ENCODE measurements at regions not wholly inside any gene's neighbourhood (a gene's known extent, or its start where the extent isn't known, plus 50 kb on each side); places are given as distances from the start of the nearest gene placed in this dataset.

DNA sequence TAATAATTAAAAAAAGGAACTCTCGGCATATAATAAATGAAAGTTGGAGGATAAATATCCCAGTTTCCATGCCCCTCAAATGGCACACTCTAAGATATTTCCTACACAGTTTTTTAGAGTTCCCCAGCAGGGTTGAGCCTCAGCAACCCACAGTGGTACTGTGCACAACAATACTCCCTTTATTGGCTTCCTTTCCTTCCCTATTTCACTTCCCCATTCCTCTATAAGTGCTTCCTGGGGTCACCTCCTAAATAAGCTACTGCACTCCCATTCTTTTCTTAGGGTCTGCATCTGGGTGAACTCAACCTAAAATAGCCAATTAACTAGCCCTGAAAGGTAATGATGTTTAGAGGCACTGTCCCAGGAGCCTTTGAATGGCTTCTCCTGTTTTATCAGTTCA lies 76.4 kb upstream of the NHS start:
- Histone ChIP-seq H3K4me3 (no peak overlapping the region), H3K9me3 (no peaks in the 10 kb centered on the region), H3K36me3 (no peaks in the 10 kb centered on the region), H3K27ac (no peak overlapping the region), H3K27me3 (no peaks in the 10 kb centered on the region), H3K4me1 (no peaks in the 10 kb centered on the region)
- DNase-seq (ENCODE audit: low spot score in 2 of 2): no peak
- TF ChIP-seq, protein P1, sequence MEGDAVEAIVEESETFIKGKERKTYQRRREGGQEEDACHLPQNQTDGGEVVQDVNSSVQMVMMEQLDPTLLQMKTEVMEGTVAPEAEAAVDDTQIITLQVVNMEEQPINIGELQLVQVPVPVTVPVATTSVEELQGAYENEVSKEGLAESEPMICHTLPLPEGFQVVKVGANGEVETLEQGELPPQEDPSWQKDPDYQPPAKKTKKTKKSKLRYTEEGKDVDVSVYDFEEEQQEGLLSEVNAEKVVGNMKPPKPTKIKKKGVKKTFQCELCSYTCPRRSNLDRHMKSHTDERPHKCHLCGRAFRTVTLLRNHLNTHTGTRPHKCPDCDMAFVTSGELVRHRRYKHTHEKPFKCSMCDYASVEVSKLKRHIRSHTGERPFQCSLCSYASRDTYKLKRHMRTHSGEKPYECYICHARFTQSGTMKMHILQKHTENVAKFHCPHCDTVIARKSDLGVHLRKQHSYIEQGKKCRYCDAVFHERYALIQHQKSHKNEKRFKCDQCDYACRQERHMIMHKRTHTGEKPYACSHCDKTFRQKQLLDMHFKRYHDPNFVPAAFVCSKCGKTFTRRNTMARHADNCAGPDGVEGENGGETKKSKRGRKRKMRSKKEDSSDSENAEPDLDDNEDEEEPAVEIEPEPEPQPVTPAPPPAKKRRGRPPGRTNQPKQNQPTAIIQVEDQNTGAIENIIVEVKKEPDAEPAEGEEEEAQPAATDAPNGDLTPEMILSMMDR (IDR thresholded peaks at IDR 0.05): no peak
- TF ChIP-seq EP300 (IDR thresholded peaks at IDR 0.05) (no peak), POLR2A (IDR thresholded peaks at IDR 0.05) (no peak), POLR2AphosphoS5 (IDR thresholded peaks at IDR 0.05) (no peak)
- whole genome bisulfite sequencing: 84% methylated on average over 1 of the region's 1 CpG

DNA sequence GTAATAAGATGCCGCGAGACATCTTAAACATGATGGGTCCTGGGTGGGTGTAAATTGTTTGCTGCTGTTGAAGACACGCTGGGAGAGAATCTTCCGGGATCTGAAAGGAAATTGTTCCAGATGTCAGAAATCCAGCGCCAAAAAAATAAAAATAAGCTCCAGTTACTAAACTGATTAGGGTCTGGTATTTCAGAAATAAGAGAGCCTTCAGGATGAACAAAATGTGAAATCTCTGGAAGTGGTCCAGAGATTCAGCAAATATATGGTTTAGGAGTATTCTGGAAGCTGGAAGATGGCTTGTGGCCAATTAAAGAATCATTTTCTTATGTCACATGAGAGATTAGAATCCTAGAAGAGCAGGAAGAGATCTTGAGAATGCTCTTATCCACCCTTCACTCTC lies 75.8 kb upstream of the NHS start:
- Histone ChIP-seq H3K4me1 (no peaks in the 10 kb centered on the region), H3K9me3 (no peaks in the 10 kb centered on the region), H3K36me3 (no peaks in the 10 kb centered on the region), H3K27ac (no peak overlapping the region), H3K4me3 (no peak overlapping the region), H3K27me3 (no peaks in the 10 kb centered on the region)
- no peak for DNase-seq (ENCODE audit: low spot score in 2 of 2)
- TF ChIP-seq POLR2AphosphoS5 (IDR thresholded peaks at IDR 0.05) (no peak), POLR2A (IDR thresholded peaks at IDR 0.05) (no peak), EP300 (IDR thresholded peaks at IDR 0.05) (no peak)
- TF ChIP-seq, protein P1 (IDR thresholded peaks at IDR 0.05): no peak
- 51% methylated on average over 5 of the region's 5 CpGs for WGBS

DNA sequence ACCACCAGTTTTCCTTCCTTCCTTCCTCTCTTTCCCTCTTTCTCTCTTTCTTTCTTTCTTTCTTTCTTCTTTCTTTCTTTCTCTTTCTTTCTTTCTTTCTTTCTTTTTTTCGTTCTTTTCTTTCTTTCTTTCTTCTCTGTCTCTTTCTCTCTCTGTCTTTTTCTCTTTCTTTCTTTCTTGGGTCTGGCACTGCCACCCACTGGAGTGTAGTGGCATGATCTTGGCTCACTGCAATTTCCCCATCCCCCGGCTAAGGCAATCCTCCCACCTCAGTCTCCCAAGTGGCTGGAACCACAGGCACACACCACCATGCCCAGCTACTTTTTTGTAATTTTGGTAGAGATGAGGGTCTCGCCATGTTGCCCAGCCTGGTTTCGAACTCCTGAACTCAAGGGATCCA lies 51.6 kb upstream of the NHS start:
- Histone ChIP-seq H3K27me3 (no peaks in the 10 kb centered on the region), H3K27ac (no peak overlapping the region), H3K4me1 (no peaks in the 10 kb centered on the region), H3K4me3 (no peak overlapping the region), H3K36me3 (no peaks in the 10 kb centered on the region), H3K9me3 (no peaks in the 10 kb centered on the region)
- WGBS: 79% methylated on average over 4 of the region's 4 CpGs
- DNase-seq (ENCODE audit: low spot score in 2 of 2): no peak
- TF ChIP-seq, protein P1 (IDR thresholded peaks at IDR 0.05): no peak
- no peak for TF ChIP-seq EP300 (IDR thresholded peaks at IDR 0.05)
- TF ChIP-seq POLR2A (IDR thresholded peaks at IDR 0.05): no peak
- no peak for TF ChIP-seq POLR2AphosphoS5 (IDR thresholded peaks at IDR 0.05)
